ENCODE measurements at regions not wholly inside any gene's neighbourhood (a gene's known extent, or its start where the extent isn't known, plus 50 kb on each side); places are given as distances from the start of the nearest gene placed in this dataset.

GRCh38 chr6:71531006-71531405 is 242.4 kb downstream of the OGFRL1 start (continued):
- TF ChIP-seq REST (IDR thresholded peaks at IDR 0.05; ENCODE audit: low read depth) (no peak), ZNF274 (IDR thresholded peaks at IDR 0.05; ENCODE audit: low read depth, low read length) (no peak)

- RAD21 ChIA-PET (ENCODE audit: low non-redundant PET in 1 of 2, low total read pairs in 2 of 2, uncharacterized antibody in 2 of 2, unreplicated experiment in 2 of 2) = no interaction called here
- no peaks in the 10 kb centered on the region for H3K36me3 ChIP-seq (ENCODE audit: control insufficient read depth in 1 of 2, insufficient read depth in 2 of 2, low read length in 2 of 2)
- DNase-seq (ENCODE audit: low read depth, low spot score) = no peak
- H3K27me3 ChIP-seq (ENCODE audit: insufficient read depth, low read length) = no peaks in the 10 kb centered on the region; the same call in 1 of the 2 replicates
- no peak overlapping the region for H3K4me2 ChIP-seq (ENCODE audit: low read length)
- no peak overlapping the region for H2AFZ ChIP-seq (ENCODE audit: low read depth, low read length, poor library complexity, severe bottlenecking)
- H3K4me3 ChIP-seq (replicated peaks in 1 of 2; ENCODE audit: low read depth in 1 of 2, low read length in 2 of 2) = no peak overlapping the region
- no peaks in the 10 kb centered on the region for H4K20me1 ChIP-seq (ENCODE audit: insufficient read depth)
- intact Hi-C loops (cut with micrococcal nuclease) = loop anchor here (5.0 kb wide), 1 partner anchor 1650 kb away; no protein-coding TSS in a partner anchor
- no peaks in the 10 kb centered on the region for H3K9me3 ChIP-seq (ENCODE audit: control insufficient read depth in 1 of 2, insufficient read depth in 1 of 2, low read depth in 1 of 2, low read length in 2 of 2)
- H3K4me1 ChIP-seq (ENCODE audit: control insufficient read depth in 1 of 2, insufficient read depth in 2 of 2, low read length in 2 of 2) = no peaks in the 10 kb centered on the region
- no peak overlapping the region for H3K27ac ChIP-seq (ENCODE audit: low read depth, low read length)
- CTCF ChIA-PET = no interaction called here
- H3K79me2 ChIP-seq (ENCODE audit: insufficient read depth, low read length) = no peaks in the 10 kb centered on the region
- TF ChIP-seq ZBTB33 (IDR thresholded peaks at IDR 0.05; ENCODE audit: extremely low read depth, insufficient replicate concordance, low read length) (no peak), EZH2 (IDR thresholded peaks at IDR 0.05) (no peak), CEBPB (IDR thresholded peaks at IDR 0.05; ENCODE audit: low read depth) (no peak), REST (IDR thresholded peaks at IDR 0.05; ENCODE audit: low read depth) (no peak), ELF1 (IDR thresholded peaks at IDR 0.05; ENCODE audit: borderline replicate concordance, low read depth) (no peak), SIN3A (IDR thresholded peaks at IDR 0.05; ENCODE audit: low read depth) (no peak), ZFX (IDR thresholded peaks at IDR 0.05) (no peak), POLR2AphosphoS5 (IDR thresholded peaks at IDR 0.05; ENCODE audit: low read depth, low read length) (no peak), TCF7L2 (IDR thresholded peaks at IDR 0.05; ENCODE audit: borderline replicate concordance, extremely low read depth, insufficient read depth, insufficient read length) (no peak), EGR1 (IDR thresholded peaks at IDR 0.05; ENCODE audit: low read depth) (no peak), JUND (IDR thresholded peaks at IDR 0.05) (no peak), EZH2phosphoT487 (IDR thresholded peaks at IDR 0.05; ENCODE audit: borderline replicate concordance) (no peak), ZNF274 (IDR thresholded peaks at IDR 0.05; ENCODE audit: low read depth, low read length) (no peak), POLR2A (IDR thresholded peaks at IDR 0.05; ENCODE audit: borderline replicate concordance, extremely low read depth, insufficient read depth, insufficient read length) (no peak), SP1 (IDR thresholded peaks at IDR 0.05; ENCODE audit: low read depth) (no peak), CBX3 (IDR thresholded peaks at IDR 0.05; ENCODE audit: low read depth) (no peak)
- TF ChIP-seq, protein P1, sequence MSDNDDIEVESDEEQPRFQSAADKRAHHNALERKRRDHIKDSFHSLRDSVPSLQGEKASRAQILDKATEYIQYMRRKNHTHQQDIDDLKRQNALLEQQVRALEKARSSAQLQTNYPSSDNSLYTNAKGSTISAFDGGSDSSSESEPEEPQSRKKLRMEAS (IDR thresholded peaks at IDR 0.05) = no peak
- no TSS peak for BruUV-seq (replicated peaks)
- no peaks in the 10 kb centered on the region for H3K9me2 ChIP-seq (ENCODE audit: insufficient read depth)
- ATAC-seq = no peak
- POLR2A ChIA-PET = interaction anchor here (0.6 kb wide), 1 partner anchor 14 kb away, joined by 3 read pairs; no protein-coding TSS in a partner anchor
- no peak overlapping the region for H3K9ac ChIP-seq (ENCODE audit: low read length)
These were observed 243.2 kb downstream of the OGFRL1 start for GRCh38 chr6:71531841-71532240.

Measured in HCT116 (cell line).